ENCODE measurements at regions not wholly inside any gene's neighbourhood (a gene's known extent, or its start where the extent isn't known, plus 50 kb on each side); places are given as distances from the start of the nearest gene placed in this dataset.

DNA sequence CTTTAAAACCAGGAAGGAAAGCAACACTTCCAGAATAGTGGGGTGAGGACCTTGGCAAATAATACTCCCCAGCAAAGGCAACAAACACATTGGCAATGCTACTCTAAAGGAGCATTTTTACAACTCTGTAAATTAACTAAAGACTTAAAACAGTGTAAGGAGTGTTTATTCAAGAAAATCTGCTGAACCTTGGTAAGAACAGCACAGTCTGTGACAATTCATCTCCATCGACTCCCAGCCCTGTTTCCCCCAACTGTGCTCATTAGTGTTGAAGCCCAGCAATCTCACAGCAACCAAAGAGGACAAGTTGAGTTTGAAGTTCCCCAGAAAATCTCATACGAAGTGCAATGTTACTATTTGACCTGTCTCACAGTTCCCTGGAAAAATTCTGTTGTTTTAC lies 884.9 kb downstream of the C6orf118 start:
- TF ChIP-seq, protein P1, sequence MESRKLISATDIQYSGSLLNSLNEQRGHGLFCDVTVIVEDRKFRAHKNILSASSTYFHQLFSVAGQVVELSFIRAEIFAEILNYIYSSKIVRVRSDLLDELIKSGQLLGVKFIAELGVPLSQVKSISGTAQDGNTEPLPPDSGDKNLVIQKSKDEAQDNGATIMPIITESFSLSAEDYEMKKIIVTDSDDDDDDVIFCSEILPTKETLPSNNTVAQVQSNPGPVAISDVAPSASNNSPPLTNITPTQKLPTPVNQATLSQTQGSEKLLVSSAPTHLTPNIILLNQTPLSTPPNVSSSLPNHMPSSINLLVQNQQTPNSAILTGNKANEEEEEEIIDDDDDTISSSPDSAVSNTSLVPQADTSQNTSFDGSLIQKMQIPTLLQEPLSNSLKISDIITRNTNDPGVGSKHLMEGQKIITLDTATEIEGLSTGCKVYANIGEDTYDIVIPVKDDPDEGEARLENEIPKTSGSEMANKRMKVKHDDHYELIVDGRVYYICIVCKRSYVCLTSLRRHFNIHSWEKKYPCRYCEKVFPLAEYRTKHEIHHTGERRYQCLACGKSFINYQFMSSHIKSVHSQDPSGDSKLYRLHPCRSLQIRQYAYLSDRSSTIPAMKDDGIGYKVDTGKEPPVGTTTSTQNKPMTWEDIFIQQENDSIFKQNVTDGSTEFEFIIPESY (IDR thresholded peaks at IDR 0.05; ENCODE audit: extremely low read depth, insufficient replicate concordance, low read length) = no peak
- TF ChIP-seq ELF1 (IDR thresholded peaks at IDR 0.05; ENCODE audit: borderline replicate concordance, low read depth) = no peak
- TF ChIP-seq EZH2 (IDR thresholded peaks at IDR 0.05) = no peak
- no peak for TF ChIP-seq SIN3A (IDR thresholded peaks at IDR 0.05; ENCODE audit: low read depth)
- TF ChIP-seq, protein P2, sequence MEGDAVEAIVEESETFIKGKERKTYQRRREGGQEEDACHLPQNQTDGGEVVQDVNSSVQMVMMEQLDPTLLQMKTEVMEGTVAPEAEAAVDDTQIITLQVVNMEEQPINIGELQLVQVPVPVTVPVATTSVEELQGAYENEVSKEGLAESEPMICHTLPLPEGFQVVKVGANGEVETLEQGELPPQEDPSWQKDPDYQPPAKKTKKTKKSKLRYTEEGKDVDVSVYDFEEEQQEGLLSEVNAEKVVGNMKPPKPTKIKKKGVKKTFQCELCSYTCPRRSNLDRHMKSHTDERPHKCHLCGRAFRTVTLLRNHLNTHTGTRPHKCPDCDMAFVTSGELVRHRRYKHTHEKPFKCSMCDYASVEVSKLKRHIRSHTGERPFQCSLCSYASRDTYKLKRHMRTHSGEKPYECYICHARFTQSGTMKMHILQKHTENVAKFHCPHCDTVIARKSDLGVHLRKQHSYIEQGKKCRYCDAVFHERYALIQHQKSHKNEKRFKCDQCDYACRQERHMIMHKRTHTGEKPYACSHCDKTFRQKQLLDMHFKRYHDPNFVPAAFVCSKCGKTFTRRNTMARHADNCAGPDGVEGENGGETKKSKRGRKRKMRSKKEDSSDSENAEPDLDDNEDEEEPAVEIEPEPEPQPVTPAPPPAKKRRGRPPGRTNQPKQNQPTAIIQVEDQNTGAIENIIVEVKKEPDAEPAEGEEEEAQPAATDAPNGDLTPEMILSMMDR (IDR thresholded peaks at IDR 0.05 in 2 of 3, conservative IDR thresholded peaks at IDR 0.05 in 1 of 3; ENCODE audit: borderline replicate concordance in 1 of 3, insufficient read depth in 1 of 3, low read depth in 2 of 3, low read length in 2 of 3) = no peak
- TF ChIP-seq ZFX (IDR thresholded peaks at IDR 0.05) = no peak
- TF ChIP-seq, protein P3, sequence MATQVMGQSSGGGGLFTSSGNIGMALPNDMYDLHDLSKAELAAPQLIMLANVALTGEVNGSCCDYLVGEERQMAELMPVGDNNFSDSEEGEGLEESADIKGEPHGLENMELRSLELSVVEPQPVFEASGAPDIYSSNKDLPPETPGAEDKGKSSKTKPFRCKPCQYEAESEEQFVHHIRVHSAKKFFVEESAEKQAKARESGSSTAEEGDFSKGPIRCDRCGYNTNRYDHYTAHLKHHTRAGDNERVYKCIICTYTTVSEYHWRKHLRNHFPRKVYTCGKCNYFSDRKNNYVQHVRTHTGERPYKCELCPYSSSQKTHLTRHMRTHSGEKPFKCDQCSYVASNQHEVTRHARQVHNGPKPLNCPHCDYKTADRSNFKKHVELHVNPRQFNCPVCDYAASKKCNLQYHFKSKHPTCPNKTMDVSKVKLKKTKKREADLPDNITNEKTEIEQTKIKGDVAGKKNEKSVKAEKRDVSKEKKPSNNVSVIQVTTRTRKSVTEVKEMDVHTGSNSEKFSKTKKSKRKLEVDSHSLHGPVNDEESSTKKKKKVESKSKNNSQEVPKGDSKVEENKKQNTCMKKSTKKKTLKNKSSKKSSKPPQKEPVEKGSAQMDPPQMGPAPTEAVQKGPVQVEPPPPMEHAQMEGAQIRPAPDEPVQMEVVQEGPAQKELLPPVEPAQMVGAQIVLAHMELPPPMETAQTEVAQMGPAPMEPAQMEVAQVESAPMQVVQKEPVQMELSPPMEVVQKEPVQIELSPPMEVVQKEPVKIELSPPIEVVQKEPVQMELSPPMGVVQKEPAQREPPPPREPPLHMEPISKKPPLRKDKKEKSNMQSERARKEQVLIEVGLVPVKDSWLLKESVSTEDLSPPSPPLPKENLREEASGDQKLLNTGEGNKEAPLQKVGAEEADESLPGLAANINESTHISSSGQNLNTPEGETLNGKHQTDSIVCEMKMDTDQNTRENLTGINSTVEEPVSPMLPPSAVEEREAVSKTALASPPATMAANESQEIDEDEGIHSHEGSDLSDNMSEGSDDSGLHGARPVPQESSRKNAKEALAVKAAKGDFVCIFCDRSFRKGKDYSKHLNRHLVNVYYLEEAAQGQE (IDR thresholded peaks at IDR 0.05; ENCODE audit: low read depth) = no peak
- no peak for TF ChIP-seq POLR2AphosphoS5 (IDR thresholded peaks at IDR 0.05; ENCODE audit: low read depth, low read length)
- TF ChIP-seq, protein P4, sequence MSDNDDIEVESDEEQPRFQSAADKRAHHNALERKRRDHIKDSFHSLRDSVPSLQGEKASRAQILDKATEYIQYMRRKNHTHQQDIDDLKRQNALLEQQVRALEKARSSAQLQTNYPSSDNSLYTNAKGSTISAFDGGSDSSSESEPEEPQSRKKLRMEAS (IDR thresholded peaks at IDR 0.05) = no peak
- no peak for TF ChIP-seq CBX3 (IDR thresholded peaks at IDR 0.05; ENCODE audit: low read depth)
- TF ChIP-seq YY1 (IDR thresholded peaks at IDR 0.05; ENCODE audit: extremely low read depth, insufficient replicate concordance, low read depth, low read length) = no peak
- no peak for TF ChIP-seq CEBPB (IDR thresholded peaks at IDR 0.05; ENCODE audit: low read depth)
- TF ChIP-seq SRF (IDR thresholded peaks at IDR 0.05; ENCODE audit: low read depth) = no peak
- no peaks in the 10 kb centered on the region for H3K4me1 ChIP-seq (ENCODE audit: control insufficient read depth in 1 of 2, insufficient read depth in 2 of 2, low read length in 2 of 2)
- no peaks in the 10 kb centered on the region for H4K20me1 ChIP-seq (ENCODE audit: insufficient read depth)
- no peak overlapping the region for H3K4me2 ChIP-seq (ENCODE audit: low read length)
- ChIA-PET RAD21 (ENCODE audit: low non-redundant PET in 1 of 2, low total read pairs in 2 of 2, uncharacterized antibody in 2 of 2, unreplicated experiment in 2 of 2) (no interaction called here), CTCF (no interaction called here), POLR2A (no interaction called here)
- no peak overlapping the region for H3K27ac ChIP-seq (ENCODE audit: low read depth, low read length)
- H3K9me2 ChIP-seq (ENCODE audit: insufficient read depth) = no peaks in the 10 kb centered on the region
- H3K36me3 ChIP-seq (ENCODE audit: control insufficient read depth in 1 of 2, insufficient read depth in 2 of 2, low read length in 2 of 2) = no peaks in the 10 kb centered on the region
- H3K27me3 ChIP-seq (ENCODE audit: insufficient read depth, low read length) = no peaks in the 10 kb centered on the region
- no TSS peak for BruUV-seq (replicated peaks)
- DNase-seq (ENCODE audit: low read depth, low spot score) = no peak
- peaks cover 0 to 7% of the 10 kb centered on the region in 2 experiments; a peak in 2 of 4 replicates for H3K9me3 ChIP-seq (ENCODE audit: control insufficient read depth in 1 of 2, insufficient read depth in 1 of 2, low read depth in 1 of 2, low read length in 2 of 2)
- intact Hi-C loops (cut with micrococcal nuclease) = no loop called here
- no peaks in the 10 kb centered on the region for H3K79me2 ChIP-seq (ENCODE audit: insufficient read depth, low read length)
- no peak for ATAC-seq
- H2AFZ ChIP-seq (ENCODE audit: low read depth, low read length, poor library complexity, severe bottlenecking) = no peak overlapping the region
- H3K9ac ChIP-seq (ENCODE audit: low read length) = no peak overlapping the region
- H3K4me3 ChIP-seq (replicated peaks in 1 of 2; ENCODE audit: low read depth in 1 of 2, low read length in 2 of 2) = no peak overlapping the region
